HG02852 (cell line): ENCODE measurements at regions not wholly inside any gene's neighbourhood (a gene's known extent, or its start where the extent isn't known, plus 50 kb on each side); places are given as distances from the start of the nearest gene placed in this dataset.

Source experiments
- ATAC-seq: cut with Tn5 transposase; IDR thresholded peaks from one replicate; pipeline ENCODE4 v1.9.1; 2021; ENCODE audit warnings: mild to moderate bottlenecking, moderate library complexity; ENCODE audit not compliant: unreplicated experiment

GRCh38 chr2:236884569-236885175 is 201.0 kb upstream of the COPS8 start:
- ATAC-seq = no peak

- ATAC-seq = no peak
Observed at GRCh38 chr2:236886456-236886855, 199.2 kb upstream of the COPS8 start.

GRCh38 chr2:236887531-236887930 is 198.2 kb upstream of the COPS8 start:
- no peak for ATAC-seq

- no peak for ATAC-seq
Observed at GRCh38 chr2:236887953-236888793, 197.5 kb upstream of the COPS8 start.

GRCh38 chr2:236888794-236889780 is 196.6 kb upstream of the COPS8 start:
- ATAC-seq = no peak

GRCh38 chr2:236889791-236890704 is 195.6 kb upstream of the COPS8 start:
- no peak for ATAC-seq

GRCh38 chr2:236892721-236893120 is 193.0 kb upstream of the COPS8 start:
- no peak for ATAC-seq

- ATAC-seq = no peak
Observed at GRCh38 chr2:236894791-236895190, 190.9 kb upstream of the COPS8 start.

GRCh38 chr2:236895497-236895896 is 190.2 kb upstream of the COPS8 start:
- no peak for ATAC-seq

GRCh38 chr2:236896688-236897087 is 189.0 kb upstream of the COPS8 start:
- ATAC-seq = no peak

- no peak for ATAC-seq
Observed at GRCh38 chr2:236899146-236899545, 186.5 kb upstream of the COPS8 start.

GRCh38 chr2:236899950-236900640 is 185.6 kb upstream of the COPS8 start:
- ATAC-seq = no peak

- no peak for ATAC-seq
Observed at GRCh38 chr2:236901956-236902355, 183.7 kb upstream of the COPS8 start.

GRCh38 chr2:236903978-236904377 is 181.7 kb upstream of the COPS8 start:
- ATAC-seq = no peak

- ATAC-seq = no peak
Observed at GRCh38 chr2:236904389-236905263, 181.1 kb upstream of the COPS8 start.

GRCh38 chr2:236905976-236906375 is 179.7 kb upstream of the COPS8 start:
- no peak for ATAC-seq

GRCh38 chr2:236908439-236909192 is 177.1 kb upstream of the COPS8 start:
- ATAC-seq = no peak

GRCh38 chr2:236909193-236909504 is 176.5 kb upstream of the COPS8 start:
- ATAC-seq = no peak
